Breast epithelium (tissue), 4 donors: ENCODE measurements at regions not wholly inside any gene's neighbourhood (a gene's known extent, or its start where the extent isn't known, plus 50 kb on each side); places are given as distances from the start of the nearest gene placed in this dataset.

Experiments
- DNase-seq, 2 donors: peaks; one replicate each; pipeline ENCODE4 v3.0.0-alpha.2; 2019; ENCODE audit warnings: low spot score in 2 of 2
- H3K27ac ChIP-seq, 2 donors: fragments of 200-600 bp; sonication (generic) in 1 of 2; one replicate each; pipeline ENCODE4 v1.5.1; 2016 to 2019; ENCODE audit warnings: mild to moderate bottlenecking in 1 of 2
- H3K27me3 ChIP-seq, 2 donors: fragments of 200-600 bp; sonication (generic) in 1 of 2; one replicate each; pipeline versions ENCODE4 v1.5.1 to v1.6.0; 2017 to 2019; ENCODE audit warnings: control low read depth in 1 of 2, mild to moderate bottlenecking in 1 of 2
- H3K36me3 ChIP-seq: fragments of 200-600 bp; one replicate; pipeline ENCODE4 v1.5.1; 2019
- H3K4me1 ChIP-seq, 2 donors: fragments of 200-600 bp; sonication (generic); one replicate each; pipeline ENCODE4 v1.5.1; 2016 to 2019; ENCODE audit warnings: control low read depth in 1 of 2
- H3K4me3 ChIP-seq, 3 donors: fragments of 200-600 bp; sonication (generic); 1 replicate in 2 of 3; 2 replicates in 1 of 3; pipeline ENCODE4 v1.5.1; 2016 to 2019; ENCODE audit warnings: mild to moderate bottlenecking in 3 of 3, moderate library complexity in 2 of 3
- H3K9me3 ChIP-seq, 2 donors: fragments of 200-600 bp; sonication (generic) in 1 of 2; one replicate each; pipeline ENCODE4 v1.5.1; 2016 to 2019; ENCODE audit warnings: control low read depth in 1 of 2
- CTCF ChIP-seq, 3 donors: fragments of 450-650 bp; IDR thresholded peaks; one replicate each; pipeline ENCODE4 v1.5.1; 2016 to 2017; ENCODE audit warnings: antibody characterized with exemption in 3 of 3, mild to moderate bottlenecking in 3 of 3, moderate library complexity in 3 of 3
- POLR2A ChIP-seq: fragments of 450-650 bp; IDR thresholded peaks from one replicate; pipeline ENCODE4 v1.6.1; 2016; ENCODE audit warnings: antibody characterized with exemption, mild to moderate bottlenecking, moderate library complexity
- POLR2AphosphoS5 ChIP-seq, 3 donors: sonication (generic); formaldehyde crosslinking; IDR thresholded peaks; one replicate each; pipeline ENCODE4 v1.6.1; 2017; ENCODE audit warnings: antibody characterized with exemption in 3 of 3
- intact Hi-C: fragments of 100-400 bp; cut with DNase I; formaldehyde crosslinking; loops from one replicate; pipeline ENCODE4 v1.15.1; 2023; ENCODE audit warnings: low total_unique reads

- H3K27ac ChIP-seq, result no peak overlapping the region
- H3K9me3 ChIP-seq, result no peaks in the 10 kb centered on the region
- TF ChIP-seq POLR2A (no peak), POLR2AphosphoS5 (IDR thresholded peaks at IDR 0.05) (no peak), CTCF (IDR thresholded peaks at IDR 0.05) (no peak)
These were observed 335.1 kb downstream of the SMARCA1 start for GRCh38 chrX:129188231-129188630.

GRCh38 chrX:129176710-129177109 is 346.6 kb downstream of the SMARCA1 start:
- Histone ChIP-seq H3K4me1 (no peaks in the 10 kb centered on the region), H3K4me3 (no peak overlapping the region), H3K27me3 (peaks cover 0 to 22% of the 10 kb centered on the region in 2 donors), H3K27ac (no peak overlapping the region), H3K9me3 (no peaks in the 10 kb centered on the region), H3K36me3 (no peaks in the 10 kb centered on the region)
- TF ChIP-seq POLR2A (no peak), POLR2AphosphoS5 (IDR thresholded peaks at IDR 0.05) (no peak), CTCF (IDR thresholded peaks at IDR 0.05) (no peak)
- intact Hi-C loops, result no loop called here
- DNase-seq, result no peak

More at GRCh38 chrX:129188231-129188630, 335.1 kb downstream of the SMARCA1 start:
- Histone ChIP-seq H3K4me1 (no peaks in the 10 kb centered on the region), H3K36me3 (no peaks in the 10 kb centered on the region), H3K27me3 (no peaks in the 10 kb centered on the region), H3K4me3 (no peak overlapping the region)
- intact Hi-C loops, result no loop called here
- DNase-seq, result no peak

GRCh38 chrX:129161108-129161507 is 362.2 kb downstream of the SMARCA1 start:
- no peaks in the 10 kb centered on the region for H3K27me3 ChIP-seq
- H3K9me3 ChIP-seq, result peaks cover 0 to 6% of the 10 kb centered on the region in 2 donors
- no peak overlapping the region for H3K4me3 ChIP-seq
- no peaks in the 10 kb centered on the region for H3K4me1 ChIP-seq
- no peak for DNase-seq
- no peak overlapping the region for H3K27ac ChIP-seq
- intact Hi-C loops, result no loop called here
- TF ChIP-seq CTCF (IDR thresholded peaks at IDR 0.05) (no peak), POLR2A (no peak), POLR2AphosphoS5 (IDR thresholded peaks at IDR 0.05) (no peak)
- H3K36me3 ChIP-seq, result no peaks in the 10 kb centered on the region

- intact Hi-C loops, result no loop called here
- TF ChIP-seq POLR2AphosphoS5 (IDR thresholded peaks at IDR 0.05), result no peak
- no peak for TF ChIP-seq POLR2A
- no peak for TF ChIP-seq CTCF (IDR thresholded peaks at IDR 0.05)
- H3K4me1 ChIP-seq, result no peaks in the 10 kb centered on the region
- H3K36me3 ChIP-seq, result no peaks in the 10 kb centered on the region
- no peak overlapping the region for H3K4me3 ChIP-seq
- H3K9me3 ChIP-seq, result peaks cover 0 to 6% of the 10 kb centered on the region in 2 donors
- H3K27ac ChIP-seq, result no peak overlapping the region
- H3K27me3 ChIP-seq, result no peaks in the 10 kb centered on the region
- no peak for DNase-seq
These were observed 364.8 kb downstream of the SMARCA1 start for GRCh38 chrX:129158505-129158904.

- H3K27me3 ChIP-seq, result peaks cover 0 to 13% of the 10 kb centered on the region in 2 donors
- no peak for DNase-seq
- intact Hi-C loops, result no loop called here
- TF ChIP-seq POLR2A (no peak), CTCF (IDR thresholded peaks at IDR 0.05) (no peak), POLR2AphosphoS5 (IDR thresholded peaks at IDR 0.05) (no peak)
- H3K4me1 ChIP-seq, result no peaks in the 10 kb centered on the region
- H3K27ac ChIP-seq, result no peak overlapping the region
- no peaks in the 10 kb centered on the region for H3K9me3 ChIP-seq
- H3K36me3 ChIP-seq, result no peaks in the 10 kb centered on the region
- no peak overlapping the region for H3K4me3 ChIP-seq
These were observed 377.4 kb downstream of the SMARCA1 start for GRCh38 chrX:129145840-129146272.
